GM21447 (cell line): ENCODE measurements at regions not wholly inside any gene's neighbourhood (a gene's known extent, or its start where the extent isn't known, plus 50 kb on each side); places are given as distances from the start of the nearest gene placed in this dataset.

Experiments used
- ATAC-seq: cut with Tn5 transposase; IDR thresholded peaks from one replicate; pipeline ENCODE4 v1.9.1; 2021; ENCODE audit not compliant: unreplicated experiment

GRCh38 chr18:55166260-55166598 is 207.0 kb upstream of the CCDC68 start:
- no peak for ATAC-seq

- ATAC-seq = no peak
Observed at GRCh38 chr18:55163550-55163949, 204.3 kb upstream of the CCDC68 start.

- no peak for ATAC-seq
Observed at GRCh38 chr18:55161916-55162315, 202.7 kb upstream of the CCDC68 start.

- ATAC-seq = no peak
Observed at GRCh38 chr18:55159027-55159426, 199.8 kb upstream of the CCDC68 start.

GRCh38 chr18:55158570-55158969 is 199.3 kb upstream of the CCDC68 start:
- ATAC-seq = no peak

GRCh38 chr18:55153346-55153745 is 194.1 kb upstream of the CCDC68 start:
- ATAC-seq = no peak

- no peak for ATAC-seq
Observed at GRCh38 chr18:55152801-55153200, 193.5 kb upstream of the CCDC68 start.

- no peak for ATAC-seq
Observed at GRCh38 chr18:55149994-55150393, 190.7 kb upstream of the CCDC68 start.

GRCh38 chr18:55147791-55148190 is 188.5 kb upstream of the CCDC68 start:
- no peak for ATAC-seq

- ATAC-seq = no peak
Observed at GRCh38 chr18:55144193-55144930, 185.1 kb upstream of the CCDC68 start.

- no peak for ATAC-seq
Observed at GRCh38 chr18:55142410-55142809, 183.1 kb upstream of the CCDC68 start.

GRCh38 chr18:55141318-55141717 is 182.1 kb upstream of the CCDC68 start:
- ATAC-seq = no peak

GRCh38 chr18:55139836-55140235 is 180.6 kb upstream of the CCDC68 start:
- ATAC-seq = no peak

GRCh38 chr18:55139307-55139706 is 180.0 kb upstream of the CCDC68 start:
- ATAC-seq = no peak

GRCh38 chr18:55138401-55138800 is 179.1 kb upstream of the CCDC68 start:
- ATAC-seq = no peak

GRCh38 chr18:55137602-55138001 is 178.3 kb upstream of the CCDC68 start:
- no peak for ATAC-seq

- no peak for ATAC-seq
Observed at GRCh38 chr18:55136864-55137263, 177.6 kb upstream of the CCDC68 start.

- ATAC-seq = no peak
Observed at GRCh38 chr18:55136258-55136657, 177.0 kb upstream of the CCDC68 start.

GRCh38 chr18:55133378-55133777 is 174.1 kb upstream of the CCDC68 start:
- no peak for ATAC-seq

- ATAC-seq = no peak
Observed at GRCh38 chr18:55128437-55128836, 169.2 kb upstream of the CCDC68 start.

GRCh38 chr18:55124078-55124763 is 165.0 kb upstream of the CCDC68 start:
- no peak for ATAC-seq

- ATAC-seq = no peak
Observed at GRCh38 chr18:55123361-55123760, 164.1 kb upstream of the CCDC68 start.
